GM18511 (cell line): ENCODE measurements at regions not wholly inside any gene's neighbourhood (a gene's known extent, or its start where the extent isn't known, plus 50 kb on each side); places are given as distances from the start of the nearest gene placed in this dataset.
A peak's percentile ranks its signal among the peaks of the same experiment; 100 is the strongest.
"Not testable (repeated sequence)": the region's sequence is repeated elsewhere in the genome, so short reads cannot be mapped to it uniquely, and the experiment has no call there.

Experiments
- ATAC-seq: cut with Tn5 transposase; IDR thresholded peaks from one replicate; pipeline ENCODE4 v1.9.1; 2021; ENCODE audit warnings: mild to moderate bottlenecking, moderate library complexity; ENCODE audit not compliant: unreplicated experiment

DNA sequence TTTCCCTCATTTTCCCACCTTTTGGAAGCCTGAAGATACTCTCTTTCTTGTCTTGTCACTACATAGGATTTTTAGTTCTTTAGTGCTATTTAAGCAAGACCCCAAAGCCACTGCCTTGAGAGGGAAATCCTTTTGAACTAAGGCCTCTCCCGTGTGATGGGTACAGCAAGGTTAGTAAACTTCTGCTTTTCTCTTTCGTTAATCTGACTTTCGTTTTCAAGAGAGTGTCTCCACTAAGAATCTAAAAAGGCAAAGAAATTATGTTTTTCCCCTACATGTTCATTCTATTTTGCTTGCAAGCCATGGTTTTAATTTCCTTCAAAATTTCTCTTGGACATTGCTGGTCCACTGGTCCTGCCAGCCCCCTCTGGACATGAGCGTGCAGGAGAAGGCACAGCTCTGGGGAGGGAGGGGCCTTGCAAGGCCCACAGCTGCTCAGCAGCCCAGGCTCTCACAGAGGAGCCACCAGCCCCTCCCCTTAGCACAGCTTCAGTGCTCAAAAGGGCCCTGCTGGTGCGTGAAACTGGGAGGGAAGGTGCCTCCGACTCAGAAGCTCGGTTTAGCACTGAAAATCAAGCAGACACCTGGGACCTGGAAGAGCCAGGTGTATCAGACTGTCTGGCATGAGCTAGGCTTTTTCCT lies 210.9 kb upstream of the GALNT2 start:
- peak; percentile 98 for ATAC-seq

DNA sequence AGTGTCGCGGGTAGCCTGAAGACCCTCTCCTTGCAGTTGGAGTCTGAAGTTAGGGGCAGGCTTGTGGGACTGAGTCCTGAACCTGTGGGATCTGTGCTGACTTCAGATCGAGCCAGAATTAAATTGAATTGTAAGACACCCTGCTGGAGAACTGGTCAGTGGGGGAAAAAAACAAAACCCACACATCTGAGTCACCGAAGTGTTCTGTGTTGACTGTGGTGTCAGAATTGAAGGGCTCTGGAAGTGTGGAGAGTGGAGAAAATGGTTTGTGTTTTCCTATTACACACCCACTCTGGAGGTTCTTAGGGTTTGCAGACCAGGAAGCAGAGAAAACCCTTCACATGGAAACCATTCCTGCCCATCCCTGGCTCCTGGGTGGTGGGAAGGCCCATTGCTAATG lies 209.5 kb upstream of the GALNT2 start:
- ATAC-seq, result no peak

DNA sequence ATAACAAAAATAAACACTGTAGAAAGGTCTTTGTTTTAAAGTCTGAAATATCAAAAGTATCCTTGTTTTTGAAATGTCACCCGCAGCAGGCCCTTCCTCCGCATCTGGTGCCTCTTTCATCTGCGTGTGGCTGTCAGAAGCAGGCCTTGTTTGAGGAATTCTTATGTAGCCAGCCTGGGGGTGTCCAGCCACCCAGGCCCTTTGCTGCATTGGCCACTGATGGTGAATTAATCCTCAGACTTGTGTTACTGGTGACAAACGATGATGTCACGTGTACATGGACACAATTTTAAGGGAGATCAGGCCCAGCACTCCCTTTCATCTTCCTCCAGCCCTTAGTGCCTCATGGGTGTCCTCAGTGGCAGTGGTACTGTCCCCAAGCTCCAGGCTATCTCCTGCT lies 208.0 kb upstream of the GALNT2 start:
- ATAC-seq, result no peak

GRCh38 chr1:229860926-229861325 lies 206.1 kb upstream of the GALNT2 start:
- ATAC-seq, result no peak

GRCh38 chr1:229862017-229862774 lies 204.8 kb upstream of the GALNT2 start:
- ATAC-seq, result no peak

DNA sequence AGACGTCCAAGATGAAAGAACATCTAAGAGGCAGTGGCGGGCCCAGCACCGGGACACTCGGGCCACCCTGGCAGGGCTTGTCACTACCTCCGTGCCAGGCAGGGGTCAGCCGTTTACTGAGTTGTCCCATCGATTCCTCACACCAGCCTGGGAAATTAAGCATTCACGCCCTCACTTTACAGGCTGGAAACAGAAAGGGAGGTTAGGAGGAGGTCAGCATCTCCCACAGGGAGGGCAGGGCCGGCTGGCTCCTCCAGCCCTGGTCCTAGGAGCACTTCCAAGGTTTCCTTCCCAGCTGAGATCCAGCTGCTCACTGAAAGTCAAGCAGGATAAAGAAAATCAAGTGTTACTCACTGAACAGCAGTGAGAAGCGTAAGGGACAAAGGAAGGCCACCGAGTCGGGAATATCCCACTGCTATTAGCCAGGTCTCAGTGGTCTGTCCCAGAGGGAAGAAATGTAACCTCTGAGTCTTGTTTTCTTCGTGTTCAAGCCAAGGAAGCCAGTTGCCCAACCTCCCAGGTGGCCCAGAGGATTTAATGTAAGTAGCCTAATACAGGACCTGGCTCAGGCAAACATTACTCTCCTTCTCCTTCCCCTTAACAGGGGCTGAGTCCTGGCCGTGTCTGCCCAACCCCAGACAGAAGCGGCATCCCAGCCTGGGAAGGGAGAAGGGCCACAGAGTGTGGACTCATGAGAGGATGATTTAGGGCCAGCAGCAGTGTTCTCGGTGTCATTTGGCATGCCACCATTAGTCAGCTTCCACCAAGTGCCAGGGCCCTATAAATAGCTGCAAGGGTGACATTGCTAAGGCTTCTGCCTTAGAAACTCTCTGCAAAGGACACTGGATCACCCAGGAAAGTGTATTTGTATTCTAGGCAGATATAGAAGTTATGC lies 203.1 kb upstream of the GALNT2 start:
- ATAC-seq, result no peak

GRCh38 chr1:229864686-229865230 lies 202.3 kb upstream of the GALNT2 start:
- ATAC-seq, result no peak

DNA sequence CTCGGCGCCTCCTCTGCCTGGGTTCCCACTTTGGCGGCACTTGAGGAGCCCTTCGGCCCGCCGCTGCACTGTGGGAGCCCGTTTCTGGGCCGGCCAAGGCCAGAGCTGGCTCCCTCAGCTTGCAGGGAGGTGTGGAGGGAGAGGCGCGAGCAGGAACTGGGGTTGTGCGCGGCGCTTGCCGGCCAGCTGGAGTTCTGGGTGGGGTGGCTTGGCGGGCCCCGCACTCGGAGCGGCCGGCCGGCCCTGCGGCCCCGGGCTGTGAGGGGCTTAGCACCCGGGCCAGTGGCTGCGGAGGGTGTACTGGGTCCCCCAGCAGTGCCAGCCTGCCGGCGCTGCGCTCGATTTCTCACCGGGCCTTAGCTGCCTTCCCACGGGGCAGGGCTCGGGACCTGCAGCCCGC lies 201.7 kb upstream of the GALNT2 start:
- ATAC-seq, result not testable (repeated sequence)

GRCh38 chr1:229867726-229868125 lies 199.3 kb upstream of the GALNT2 start:
- no peak for ATAC-seq

DNA sequence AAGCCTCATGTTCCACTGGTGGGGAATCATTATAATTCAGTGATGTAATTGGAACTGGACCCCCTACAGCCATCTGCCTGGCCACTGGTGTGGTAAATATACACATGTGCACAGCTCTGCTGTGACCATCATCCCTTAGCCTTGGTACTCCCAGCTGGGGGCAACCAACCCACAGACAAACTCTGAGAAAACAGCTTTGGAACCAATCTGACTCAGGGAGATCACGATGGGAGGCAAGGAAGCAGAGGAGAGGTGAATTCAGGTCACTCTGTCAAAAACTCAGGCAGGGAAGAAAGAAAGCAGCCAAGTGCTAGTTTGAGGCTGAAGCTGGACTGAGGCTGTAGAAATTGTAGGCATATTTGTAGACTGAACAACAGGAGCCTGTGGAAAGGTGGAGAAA lies 197.8 kb upstream of the GALNT2 start:
- ATAC-seq, result no peak

DNA sequence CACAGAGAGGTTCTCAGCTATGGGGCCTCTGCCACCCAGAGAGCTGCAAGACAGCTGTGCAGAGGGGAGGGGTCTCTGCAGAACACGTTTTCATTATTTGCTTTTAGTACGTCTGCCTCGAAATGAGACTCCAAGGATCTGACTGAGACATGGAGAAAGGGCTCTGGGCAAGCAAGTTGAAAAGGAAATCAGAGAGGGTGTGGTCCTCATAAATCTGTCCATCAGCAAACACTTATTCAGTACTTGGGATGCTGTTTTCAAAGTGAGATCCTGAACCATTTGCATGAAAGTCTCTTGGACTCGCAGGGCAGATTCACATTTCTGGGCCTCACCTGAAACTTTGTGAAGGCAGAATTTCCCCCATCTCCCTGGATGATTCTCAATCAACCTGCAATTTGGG lies 197.4 kb upstream of the GALNT2 start:
- no peak for ATAC-seq

DNA sequence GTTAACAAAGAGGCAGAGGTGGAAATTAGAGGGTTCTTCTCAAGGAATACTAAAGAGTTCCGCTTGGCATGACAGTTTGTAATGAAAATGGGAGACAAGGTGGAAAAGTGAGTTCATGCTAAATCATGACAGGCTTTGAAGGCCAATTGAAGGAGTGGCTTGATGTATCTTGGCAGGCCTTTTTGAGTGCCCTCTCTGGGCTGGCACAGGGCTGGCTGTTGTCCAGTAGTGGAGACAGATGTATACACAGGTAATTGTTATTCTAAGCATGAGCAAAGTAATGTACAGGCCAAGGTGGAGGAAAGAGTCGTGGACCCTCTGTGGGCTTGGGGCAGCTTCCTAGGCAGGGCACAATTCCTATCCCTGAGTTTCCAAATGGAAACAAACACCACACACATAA lies 196.7 kb upstream of the GALNT2 start:
- no peak for ATAC-seq

DNA sequence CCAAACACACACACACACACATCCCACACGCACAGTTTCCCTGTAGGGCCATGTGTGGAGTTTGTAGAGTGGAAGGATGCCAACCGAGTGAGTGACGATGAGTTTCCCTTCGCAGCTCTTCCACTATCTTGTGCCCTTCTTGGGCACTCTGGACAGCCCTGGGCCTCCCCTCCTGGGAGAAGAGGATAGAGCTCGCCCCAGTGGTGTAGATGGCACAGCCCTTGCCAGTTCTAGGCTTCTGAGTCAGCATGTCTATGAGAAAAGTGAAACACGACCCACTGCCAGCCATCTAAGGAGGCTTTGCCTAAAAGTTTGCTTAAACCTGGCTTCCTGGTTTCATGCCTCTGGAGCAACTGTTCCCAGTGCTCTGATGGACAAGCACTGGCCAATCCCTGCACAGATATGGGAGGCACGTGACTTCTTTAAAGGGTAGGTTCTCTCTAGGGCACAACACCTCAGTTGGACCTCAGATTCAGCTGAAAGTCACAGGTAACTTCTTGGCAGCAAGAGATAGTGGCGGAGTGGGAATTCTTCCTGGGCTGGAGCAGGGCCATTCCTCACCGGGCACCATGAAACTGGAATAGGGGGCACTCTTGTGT lies 195.9 kb upstream of the GALNT2 start:
- ATAC-seq, result no peak

DNA sequence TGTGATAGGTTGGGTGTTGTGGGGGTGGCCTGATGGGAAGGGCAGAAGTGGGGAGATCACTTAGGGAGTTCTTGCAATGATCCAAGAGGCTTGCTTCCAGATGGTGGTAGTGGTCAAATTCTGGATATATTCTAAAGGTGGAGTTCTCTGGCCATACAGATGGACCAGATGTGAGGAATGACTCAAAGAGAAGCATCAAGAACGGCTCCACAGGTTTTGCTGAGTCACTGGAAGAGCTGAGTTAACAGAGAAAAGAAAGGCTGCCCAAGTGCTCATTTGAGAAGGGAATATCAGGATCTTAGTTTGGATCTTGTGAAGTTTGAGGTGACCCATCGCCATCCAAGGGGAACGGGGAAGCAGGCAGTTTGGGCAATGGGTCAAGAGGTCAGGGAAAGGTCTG lies 192.9 kb upstream of the GALNT2 start:
- no peak for ATAC-seq

GRCh38 chr1:229874609-229875008 lies 192.4 kb upstream of the GALNT2 start:
- ATAC-seq, result no peak

GRCh38 chr1:229875086-229875485 lies 192.0 kb upstream of the GALNT2 start:
- ATAC-seq, result no peak

- ATAC-seq, result no peak
Observed at GRCh38 chr1:229879746-229880145, 187.3 kb upstream of the GALNT2 start.

GRCh38 chr1:229880271-229881170 lies 186.5 kb upstream of the GALNT2 start:
- ATAC-seq, result no peak

DNA sequence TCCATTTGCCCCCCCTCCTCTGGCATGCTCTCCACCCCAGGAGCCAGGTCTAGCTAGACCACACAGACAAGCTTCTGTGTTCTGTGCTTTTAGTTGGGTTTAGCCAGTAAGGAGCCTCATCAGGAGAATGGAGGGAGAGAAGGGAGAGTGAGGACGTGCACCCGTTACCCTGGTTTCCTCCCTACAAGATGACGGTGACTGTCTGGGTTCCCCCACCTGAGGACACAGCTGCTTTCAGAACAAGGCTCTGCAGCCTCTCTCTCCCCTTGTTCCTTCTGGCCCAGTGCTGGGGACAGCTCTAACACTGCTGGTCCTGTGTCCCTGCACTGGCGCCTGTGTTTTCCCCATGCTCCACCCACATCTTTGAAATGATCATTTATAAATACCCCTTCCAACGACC lies 184.4 kb upstream of the GALNT2 start:
- ATAC-seq, result no peak
